IMR-90 (cell line): ENCODE measurements at regions not wholly inside any gene's neighbourhood (a gene's known extent, or its start where the extent isn't known, plus 50 kb on each side); places are given as distances from the start of the nearest gene placed in this dataset.

ENCODE experiments used
- ATAC-seq: fragments of 200-7000 bp; cut with Tn5 transposase; 2 replicates; pipeline ENCODE4 v1.9.1; 2020; ENCODE audit warnings: low read depth, mild to moderate bottlenecking, moderate library complexity
- BruUV-seq: library from RNA; stranded (reverse); fragments of 400-500 nt; replicated peaks from 2 replicates; lab custom pipeline; 2021; lab: Mats Ljungman, UMichigan
- CTCF ChIA-PET: fragments of 300-600 bp; formaldehyde crosslinking; extraction: SDS; loops from one replicate; lab custom pipeline; 2021; ENCODE audit warnings: antibody characterized with exemption; lab: Yijun Ruan, JAX
- POLR2A ChIA-PET: fragments of 300-600 bp; sonication (Branson Sonifier 250); formaldehyde crosslinking; loops from one replicate; lab custom pipeline; 2022; ENCODE audit warnings: antibody characterized with exemption; ENCODE audit not compliant: unreplicated experiment; lab: Charles Lee
- DNase-seq: peaks from one replicate; pipeline ENCODE4 v3.0.0; 2013
- H2AFZ ChIP-seq: replicated peaks from 2 replicates; pipeline ENCODE3; 2013; ENCODE audit warnings: low read length, mild to moderate bottlenecking; ENCODE audit not compliant: poor library complexity
- H2AK5ac ChIP-seq: 2 replicates; pipeline ENCODE4 v1.6.1; 2013; ENCODE audit warnings: low read depth, low read length, inconsistent platforms
- H2AK9ac ChIP-seq: replicated peaks from 2 replicates; pipeline ENCODE3; 2013; ENCODE audit warnings: mild to moderate bottlenecking, low read depth, low read length, moderate library complexity; ENCODE audit not compliant: poor library complexity
- H2BK120ac ChIP-seq: 2 replicates; pipeline ENCODE4 v1.6.1; 2013; ENCODE audit warnings: low read depth, low read length, inconsistent platforms
- H2BK15ac ChIP-seq: 3 replicates; pipeline ENCODE4 v1.6.1; 2013; ENCODE audit warnings: low read depth, low read length, inconsistent platforms
- H2BK20ac ChIP-seq: 2 replicates; pipeline ENCODE4 v1.6.1; 2013; ENCODE audit warnings: low read depth, mild to moderate bottlenecking, inconsistent platforms, low read length, moderate library complexity
- H2BK5ac ChIP-seq: 2 replicates; pipeline ENCODE4 v1.6.1; 2013; ENCODE audit warnings: mild to moderate bottlenecking, low read depth, low read length, inconsistent platforms; ENCODE audit not compliant: poor library complexity, severe bottlenecking
- H3K14ac ChIP-seq: replicated peaks from 2 replicates; pipeline ENCODE4 v1.6.1; 2013; ENCODE audit warnings: low read depth, low read length, inconsistent platforms
- H3K18ac ChIP-seq: 2 replicates; pipeline ENCODE4 v1.6.1; 2013; ENCODE audit warnings: low read depth, low read length, control low read depth
- H3K23ac ChIP-seq: 2 replicates; pipeline ENCODE4 v1.6.1; 2013; ENCODE audit warnings: low read depth, low read length, inconsistent platforms
- H3K27ac ChIP-seq: 2 replicates; pipeline ENCODE4 v1.5.1; 2013; ENCODE audit warnings: mild to moderate bottlenecking, control low read depth, low read length; ENCODE audit not compliant: insufficient read depth
- H3K27me3 ChIP-seq: 2 replicates; pipeline ENCODE4 v1.6.1; 2013; ENCODE audit warnings: low read length; ENCODE audit not compliant: control insufficient read depth, insufficient read depth
- H3K36me3 ChIP-seq: 2 replicates; pipeline ENCODE4 v1.6.1; 2013; ENCODE audit warnings: low read length, mixed read lengths; ENCODE audit not compliant: control insufficient read depth, insufficient read depth
- H3K4ac ChIP-seq: 2 replicates; pipeline ENCODE4 v1.6.1; 2013; ENCODE audit warnings: low read depth, low read length, inconsistent platforms
- H3K4me1 ChIP-seq: 2 replicates; pipeline ENCODE4 v1.6.1; 2013; ENCODE audit warnings: low read length, mixed read lengths; ENCODE audit not compliant: control insufficient read depth, insufficient read depth
- H3K4me2 ChIP-seq: 2 replicates; pipeline ENCODE4 v1.6.1; 2013; ENCODE audit warnings: low read depth, mild to moderate bottlenecking, control low read depth, low read length, moderate library complexity
- H3K4me3 ChIP-seq: 2 replicates; pipeline ENCODE4 v1.5.1; 2013; ENCODE audit warnings: low read depth, mild to moderate bottlenecking, control low read depth, low read length, moderate library complexity; ENCODE audit not compliant: insufficient read depth
- H3K56ac ChIP-seq: 2 replicates; pipeline ENCODE4 v1.6.1; 2013; ENCODE audit warnings: low read length, inconsistent platforms; ENCODE audit not compliant: insufficient read depth; ENCODE audit errors: extremely low read depth
- H3K79me1 ChIP-seq, 2 experiments: 2 replicates each; pipeline ENCODE4 v1.6.1; 2013; ENCODE audit warnings: low read length in 2 of 2, inconsistent platforms in 1 of 2, low read depth in 1 of 2
- H3K9ac ChIP-seq: 2 replicates; pipeline ENCODE4 v1.6.1; 2013; ENCODE audit warnings: low read depth, low read length, control low read depth
- H3K9me1 ChIP-seq: 2 replicates; pipeline ENCODE4 v1.6.1; 2013; ENCODE audit warnings: low read length, inconsistent platforms; ENCODE audit not compliant: insufficient read depth
- H3K9me3 ChIP-seq: 2 replicates; pipeline ENCODE4 v1.6.1; 2013; ENCODE audit warnings: low read length; ENCODE audit not compliant: control insufficient read depth, insufficient read depth
- H4K20me1 ChIP-seq: 2 replicates; pipeline ENCODE4 v1.6.1; 2013; ENCODE audit warnings: low read length, inconsistent platforms; ENCODE audit not compliant: insufficient read depth
- H4K5ac ChIP-seq: 2 replicates; pipeline ENCODE4 v1.6.1; 2013; ENCODE audit warnings: mild to moderate bottlenecking, low read depth, low read length, control low read depth
- H4K8ac ChIP-seq, 2 experiments: 2 replicates each; pipeline ENCODE4 v1.6.1; 2013; ENCODE audit warnings: low read depth in 2 of 2, low read length in 2 of 2, control low read depth in 1 of 2, inconsistent platforms in 1 of 2
- H4K91ac ChIP-seq: 2 replicates; pipeline ENCODE4 v1.6.1; 2013; ENCODE audit warnings: low read depth, low read length, inconsistent platforms; ENCODE audit not compliant: insufficient read depth
- BHLHE40 ChIP-seq: fragments of 150-350 bp; IDR thresholded peaks from 2 replicates; pipeline ENCODE4 v1.6.1; 2016; ENCODE audit warnings: mild to moderate bottlenecking, low read depth, low read length
- CHD1 ChIP-seq: IDR thresholded peaks from 2 replicates; pipeline ENCODE4 v1.6.1; 2012; ENCODE audit warnings: low read depth, low read length, improper control_type of control experiment
- MAFK ChIP-seq: IDR thresholded peaks from 2 replicates; pipeline ENCODE4 v1.6.1; 2012; ENCODE audit warnings: low read depth, low read length, improper control_type of control experiment
- MAZ ChIP-seq: IDR thresholded peaks from 2 replicates; pipeline ENCODE4 v1.6.1; 2012; ENCODE audit warnings: low read depth, mild to moderate bottlenecking, low read length, improper control_type of control experiment, moderate library complexity, borderline replicate concordance
- MXI1 ChIP-seq: IDR thresholded peaks from 2 replicates; pipeline ENCODE4 v1.6.1; 2012; ENCODE audit warnings: low read depth, mild to moderate bottlenecking, low read length, moderate library complexity, borderline replicate concordance
- NFE2L2 ChIP-seq: fragments of 150-350 bp; IDR thresholded peaks from 2 replicates; pipeline ENCODE4 v1.6.1; 2016; ENCODE audit warnings: low read depth, mild to moderate bottlenecking, low read length
- POLR2A ChIP-seq: IDR thresholded peaks from 2 replicates; pipeline ENCODE4 v1.6.1; 2012; ENCODE audit warnings: mild to moderate bottlenecking, low read depth, low read length
- RAD21 ChIP-seq: IDR thresholded peaks from 2 replicates; pipeline ENCODE4 v1.6.1; 2012; ENCODE audit warnings: low read length, improper control_type of control experiment
- RCOR1 ChIP-seq: IDR thresholded peaks from 2 replicates; pipeline ENCODE4 v1.6.1; 2012; ENCODE audit warnings: mild to moderate bottlenecking, low read length, improper control_type of control experiment; ENCODE audit not compliant: insufficient replicate concordance
- RFX5 ChIP-seq: IDR thresholded peaks from 2 replicates; pipeline ENCODE4 v1.8.0; 2012; ENCODE audit warnings: low read depth, mild to moderate bottlenecking, low read length, moderate library complexity
- dilution Hi-C: fragments of 300-500 bp; cut with HindIII; formaldehyde crosslinking; loops from one replicate; pipeline ENCODE4 v1.14.3; 2018; ENCODE audit warnings: low sequenced_read_pairs; ENCODE audit not compliant: unreplicated experiment
- in situ Hi-C: fragments of 300-500 bp; cut with MboI; formaldehyde crosslinking; loops from 3 replicates; pipeline ENCODE4 v1.14.3; 2019; ENCODE audit warnings: low sequenced_read_pairs, inconsistent platforms, mixed read lengths
- intact Hi-C: fragments of 100-400 bp; cut with micrococcal nuclease; formaldehyde crosslinking; loops from 2 replicates; pipeline ENCODE4 v1.10.0; 2022
- TF ChIP-seq, protein P1 (sequence below): fragments of 150-350 bp; IDR thresholded peaks from 2 replicates; pipeline ENCODE4 v1.6.1; 2017; ENCODE audit warnings: mild to moderate bottlenecking, antibody characterized with exemption, low read length, low read depth
- TF ChIP-seq, protein P2 (sequence below): conservative IDR thresholded peaks from 2 replicates; pipeline ENCODE4 v1.5.1; 2012; ENCODE audit warnings: mild to moderate bottlenecking, low read depth, low read length, improper control_type of control experiment

DNA sequence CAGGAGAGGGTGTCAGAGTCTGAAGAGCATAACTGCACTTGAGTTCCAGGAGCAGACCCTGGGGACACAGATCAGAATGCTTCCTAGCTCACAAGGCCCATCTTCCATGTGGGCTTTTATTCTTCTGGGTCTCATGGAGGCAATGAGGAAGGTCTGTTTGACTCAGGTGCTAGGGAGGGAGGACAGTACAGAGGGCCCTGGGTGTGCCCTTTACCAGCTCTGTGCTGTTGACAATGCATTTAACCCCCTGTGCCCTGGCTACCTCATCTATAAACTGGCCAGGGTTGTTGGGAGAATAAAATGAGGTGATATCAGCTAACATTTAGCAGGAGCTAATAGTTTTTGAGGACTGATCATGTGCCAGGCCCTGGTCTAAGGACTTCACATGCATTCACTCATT, 318.0 kb downstream of the DMAC1 start:
- Histone ChIP-seq H2BK5ac (no peak overlapping the region), H3K4me2 (no peak overlapping the region), H4K91ac (no peak overlapping the region), H3K9me1 (no peaks in the 10 kb centered on the region), H2BK120ac (no peak overlapping the region), H3K4me3 (no peak overlapping the region), H2AK9ac (no peak overlapping the region), H2AK5ac (no peak overlapping the region), H3K23ac (no peak overlapping the region), H3K14ac (no peak overlapping the region), H3K4ac (no peak overlapping the region), H2BK20ac (no peak overlapping the region), H4K5ac (no peak overlapping the region), H3K36me3 (no peaks in the 10 kb centered on the region), H3K4me1 (no peaks in the 10 kb centered on the region), H2BK15ac (no peak overlapping the region), H3K9ac (no peak overlapping the region), H4K8ac (no peak overlapping the region), H3K27ac (no peak overlapping the region), H3K18ac (no peak overlapping the region), H2AFZ (no peak overlapping the region), H3K56ac (no peak overlapping the region), H4K20me1 (no peaks in the 10 kb centered on the region), H3K79me1 (no peaks in the 10 kb centered on the region), H3K9me3 (no peaks in the 10 kb centered on the region), H3K27me3 (no peaks in the 10 kb centered on the region)
- TF ChIP-seq CHD1 (no peak), NFE2L2 (no peak), RFX5 (no peak), MAZ (no peak), BHLHE40 (no peak), RCOR1 (no peak), MXI1 (no peak), RAD21 (no peak), POLR2A (no peak), MAFK (no peak)
- TF ChIP-seq, protein P1, sequence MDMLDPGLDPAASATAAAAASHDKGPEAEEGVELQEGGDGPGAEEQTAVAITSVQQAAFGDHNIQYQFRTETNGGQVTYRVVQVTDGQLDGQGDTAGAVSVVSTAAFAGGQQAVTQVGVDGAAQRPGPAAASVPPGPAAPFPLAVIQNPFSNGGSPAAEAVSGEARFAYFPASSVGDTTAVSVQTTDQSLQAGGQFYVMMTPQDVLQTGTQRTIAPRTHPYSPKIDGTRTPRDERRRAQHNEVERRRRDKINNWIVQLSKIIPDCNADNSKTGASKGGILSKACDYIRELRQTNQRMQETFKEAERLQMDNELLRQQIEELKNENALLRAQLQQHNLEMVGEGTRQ: no peak
- TF ChIP-seq, protein P2, sequence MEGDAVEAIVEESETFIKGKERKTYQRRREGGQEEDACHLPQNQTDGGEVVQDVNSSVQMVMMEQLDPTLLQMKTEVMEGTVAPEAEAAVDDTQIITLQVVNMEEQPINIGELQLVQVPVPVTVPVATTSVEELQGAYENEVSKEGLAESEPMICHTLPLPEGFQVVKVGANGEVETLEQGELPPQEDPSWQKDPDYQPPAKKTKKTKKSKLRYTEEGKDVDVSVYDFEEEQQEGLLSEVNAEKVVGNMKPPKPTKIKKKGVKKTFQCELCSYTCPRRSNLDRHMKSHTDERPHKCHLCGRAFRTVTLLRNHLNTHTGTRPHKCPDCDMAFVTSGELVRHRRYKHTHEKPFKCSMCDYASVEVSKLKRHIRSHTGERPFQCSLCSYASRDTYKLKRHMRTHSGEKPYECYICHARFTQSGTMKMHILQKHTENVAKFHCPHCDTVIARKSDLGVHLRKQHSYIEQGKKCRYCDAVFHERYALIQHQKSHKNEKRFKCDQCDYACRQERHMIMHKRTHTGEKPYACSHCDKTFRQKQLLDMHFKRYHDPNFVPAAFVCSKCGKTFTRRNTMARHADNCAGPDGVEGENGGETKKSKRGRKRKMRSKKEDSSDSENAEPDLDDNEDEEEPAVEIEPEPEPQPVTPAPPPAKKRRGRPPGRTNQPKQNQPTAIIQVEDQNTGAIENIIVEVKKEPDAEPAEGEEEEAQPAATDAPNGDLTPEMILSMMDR: no peak
- CTCF ChIA-PET: no interaction called here
- in situ Hi-C loops (no loop called here), intact Hi-C loops (no loop called here), dilution Hi-C loops (no loop called here)
- ATAC-seq: no peak
- BruUV-seq: no TSS peak
- DNase-seq: no peak
- POLR2A ChIA-PET: no interaction called here
